Neuronal stem cell (in vitro differentiated cells): ENCODE measurements at regions not wholly inside any gene's neighbourhood (a gene's known extent, or its start where the extent isn't known, plus 50 kb on each side); places are given as distances from the start of the nearest gene placed in this dataset.
"Not testable (repeated sequence)": the region's sequence is repeated elsewhere in the genome, so short reads cannot be mapped to it uniquely, and the experiment has no call there.

Source experiments
- DNase-seq: peaks from one replicate; pipeline ENCODE4 v3.0.0-alpha.2; 2013; ENCODE audit warnings: low spot score
- H2AFZ ChIP-seq: one replicate; pipeline ENCODE4 v1.6.1; 2013; ENCODE audit warnings: mild to moderate bottlenecking, low read length, inconsistent platforms
- H2AK5ac ChIP-seq: 2 replicates; pipeline ENCODE4 v1.6.1; 2013; ENCODE audit warnings: low read depth, mild to moderate bottlenecking, inconsistent platforms, low read length, moderate library complexity, mixed read lengths
- H2BK120ac ChIP-seq: 2 replicates; pipeline ENCODE4 v1.6.1; 2013; ENCODE audit warnings: low read depth, mild to moderate bottlenecking, inconsistent platforms, low read length, moderate library complexity, mixed read lengths
- H2BK12ac ChIP-seq: one replicate; pipeline ENCODE4 v1.6.1; 2013; ENCODE audit warnings: low read length, inconsistent platforms
- H2BK15ac ChIP-seq: 2 replicates; pipeline ENCODE4 v1.6.1; 2013; ENCODE audit warnings: mild to moderate bottlenecking, low read length, inconsistent platforms, mixed read lengths
- H2BK5ac ChIP-seq: one replicate; pipeline ENCODE4 v1.6.1; 2013; ENCODE audit warnings: inconsistent platforms, mild to moderate bottlenecking, low read length, moderate library complexity
- H3K14ac ChIP-seq: one replicate; pipeline ENCODE4 v1.6.1; 2013; ENCODE audit warnings: low read length, inconsistent platforms
- H3K18ac ChIP-seq: 2 replicates; pipeline ENCODE4 v1.6.1; 2013; ENCODE audit warnings: low read length, inconsistent platforms
- H3K23ac ChIP-seq: 2 replicates; pipeline ENCODE4 v1.6.1; 2013; ENCODE audit warnings: low read depth, mild to moderate bottlenecking, mixed read lengths, low read length, inconsistent platforms; ENCODE audit not compliant: poor library complexity
- H3K27ac ChIP-seq: replicated peaks from 3 replicates; pipeline ENCODE4 v1.5.1; 2013; ENCODE audit warnings: low read length, inconsistent platforms
- H3K27me3 ChIP-seq, 3 experiments: 2 replicates each; pipeline ENCODE4 v1.6.1; 2013; ENCODE audit warnings: low read length in 3 of 3, mild to moderate bottlenecking in 2 of 3, inconsistent platforms in 1 of 3, low read depth in 1 of 3, mixed read lengths in 1 of 3, moderate library complexity in 1 of 3; ENCODE audit not compliant: control insufficient read depth in 3 of 3, insufficient read depth in 3 of 3
- H3K36me3 ChIP-seq, 2 donors: replicated peaks in 1 of 2; 2 replicates each; pipeline ENCODE4 v1.6.1; 2013; ENCODE audit warnings: low read length in 2 of 2; ENCODE audit not compliant: control insufficient read depth in 2 of 2, insufficient read depth in 2 of 2
- H3K4ac ChIP-seq: 2 replicates; pipeline ENCODE4 v1.6.1; 2013; ENCODE audit warnings: inconsistent platforms, mild to moderate bottlenecking, low read length, moderate library complexity
- H3K4me1 ChIP-seq, 2 donors: 1 replicate in 1 of 2; 2 replicates in 1 of 2; pipeline ENCODE4 v1.6.1; 2013; ENCODE audit warnings: low read length in 2 of 2, low read depth in 1 of 2; ENCODE audit not compliant: control insufficient read depth in 2 of 2, insufficient read depth in 1 of 2
- H3K4me2 ChIP-seq: one replicate; pipeline ENCODE4 v1.6.1; 2013; ENCODE audit warnings: mild to moderate bottlenecking, low read length, inconsistent platforms; ENCODE audit not compliant: insufficient read depth, poor library complexity, severe bottlenecking
- H3K4me3 ChIP-seq, 2 donors: 2 replicates each; pipeline ENCODE4 v1.5.1; 2013; ENCODE audit warnings: low read length in 2 of 2, mild to moderate bottlenecking in 2 of 2, inconsistent platforms in 1 of 2, moderate library complexity in 1 of 2
- H3K79me1 ChIP-seq: one replicate; pipeline ENCODE4 v1.6.1; 2013; ENCODE audit warnings: low read depth, mild to moderate bottlenecking, inconsistent platforms, low read length, moderate library complexity
- H3K9ac ChIP-seq: one replicate; pipeline ENCODE4 v1.6.1; 2013; ENCODE audit warnings: mild to moderate bottlenecking, low read depth, low read length, inconsistent platforms; ENCODE audit not compliant: poor library complexity
- H3K9me3 ChIP-seq, 2 donors: replicated peaks in 1 of 2; 2 replicates each; pipeline versions ENCODE3 to v1.6.1; 2013; ENCODE audit warnings: low read length in 2 of 2, mild to moderate bottlenecking in 2 of 2, inconsistent platforms in 1 of 2, low read depth in 1 of 2, mixed read lengths in 1 of 2, moderate library complexity in 1 of 2; ENCODE audit not compliant: control insufficient read depth in 2 of 2, insufficient read depth in 1 of 2
- H4K8ac ChIP-seq: one replicate; pipeline ENCODE4 v1.6.1; 2013; ENCODE audit warnings: low read depth, mild to moderate bottlenecking, inconsistent platforms, low read length, moderate library complexity
- H4K91ac ChIP-seq: one replicate; pipeline ENCODE4 v1.6.1; 2013; ENCODE audit warnings: low read length, low read depth, mild to moderate bottlenecking, inconsistent platforms; ENCODE audit not compliant: poor library complexity
- WGBS, 2 donors: extraction: QIAGEN DNeasy Blood & Tissue Kit; methylation state at CpG; one replicate each; pipeline ENCODE4 v1.1.7; 2013; ENCODE audit warnings: missing lambda C conversion rate in 2 of 2, mixed read lengths in 1 of 2; ENCODE audit not compliant: insufficient read length in 2 of 2, insufficient replicate concordance in 1 of 2; ENCODE audit errors: extremely low coverage in 2 of 2; 5-methylcytosine and 5-hydroxymethylcytosine counted together

GRCh38 chr6:137808191-137808590, 58.9 kb upstream of the TNFAIP3 start:
- H2BK5ac ChIP-seq, result no peak overlapping the region
- no peak overlapping the region for H2AFZ ChIP-seq
- H2BK15ac ChIP-seq, result no peak overlapping the region
- no peak overlapping the region for H3K27ac ChIP-seq
- no peak overlapping the region for H3K23ac ChIP-seq
- H3K9me3 ChIP-seq, result no peaks in the 10 kb centered on the region
- no peaks in the 10 kb centered on the region for H3K27me3 ChIP-seq
- no peak overlapping the region for H3K4me3 ChIP-seq
- no peaks in the 10 kb centered on the region for H3K36me3 ChIP-seq
- no peaks in the 10 kb centered on the region for H3K79me1 ChIP-seq
- H3K18ac ChIP-seq, result no peak overlapping the region
- H3K4ac ChIP-seq, result no peak overlapping the region
- H3K9ac ChIP-seq, result no peak overlapping the region
- H3K4me2 ChIP-seq, result no peak overlapping the region
- no peak overlapping the region for H2BK12ac ChIP-seq
- no peak overlapping the region for H4K8ac ChIP-seq
- H3K14ac ChIP-seq, result no peak overlapping the region
- H3K4me1 ChIP-seq, result peaks cover 4 to 5% of the 10 kb centered on the region in 2 donors
- no peak overlapping the region for H4K91ac ChIP-seq
- no peak overlapping the region for H2BK120ac ChIP-seq
- DNase-seq, result no peak
- no peak overlapping the region for H2AK5ac ChIP-seq

- Histone ChIP-seq H3K18ac (no peak overlapping the region), H3K9ac (no peak overlapping the region), H2AFZ (no peak overlapping the region), H2BK120ac (no peak overlapping the region), H3K4me2 (no peak overlapping the region), H2BK15ac (no peak overlapping the region), H3K27me3 (no peaks in the 10 kb centered on the region), H3K4me1 (peaks cover 4 to 5% of the 10 kb centered on the region in 2 donors), H3K27ac (no peak overlapping the region), H2BK12ac (no peak overlapping the region), H3K36me3 (no peaks in the 10 kb centered on the region), H4K8ac (no peak overlapping the region), H3K9me3 (no peaks in the 10 kb centered on the region), H2BK5ac (no peak overlapping the region), H3K14ac (no peak overlapping the region), H2AK5ac (no peak overlapping the region), H3K4ac (no peak overlapping the region), H3K4me3 (no peak overlapping the region), H4K91ac (no peak overlapping the region), H3K23ac (no peak overlapping the region), H3K79me1 (no peaks in the 10 kb centered on the region)
- no peak for DNase-seq
- WGBS, 2 donors, result no CpG with 5 or more reads among the region's 7 CpGs
These were observed 58.2 kb upstream of the TNFAIP3 start for GRCh38 chr6:137808836-137809315.

DNA sequence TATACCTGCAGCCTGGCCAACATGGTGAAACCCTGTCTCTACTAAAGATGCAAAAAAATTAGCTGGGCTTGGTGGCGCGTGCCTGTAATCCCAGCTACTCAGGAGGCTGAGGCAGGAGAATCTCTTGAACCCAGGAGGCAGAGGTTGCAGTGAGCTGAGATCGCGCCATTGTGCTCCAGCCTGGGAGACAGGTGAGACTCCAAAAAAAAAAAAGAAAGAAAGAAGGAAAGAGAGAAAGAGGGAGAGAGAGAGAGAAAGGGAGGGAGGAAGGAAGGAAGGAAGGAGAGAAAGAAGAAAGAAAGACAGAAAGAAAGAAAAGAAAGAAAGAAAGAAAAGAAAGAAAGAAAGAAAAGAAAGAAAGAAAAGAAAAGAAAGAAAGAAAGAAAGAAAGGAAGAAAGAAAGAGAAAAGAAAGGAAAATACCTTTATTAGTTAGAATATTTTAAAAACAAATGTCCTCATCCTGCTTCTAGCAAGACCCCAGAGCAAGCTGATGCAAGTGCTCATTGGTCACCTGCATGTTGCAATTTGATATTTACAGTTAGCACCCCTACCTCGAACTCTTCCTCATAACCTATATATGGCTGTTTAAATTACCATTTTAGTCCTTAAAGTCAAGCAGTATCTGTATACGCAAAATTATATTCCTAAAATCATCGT, 57.0 kb upstream of the TNFAIP3 start:
- not testable (repeated sequence) for H3K4ac ChIP-seq, H3K14ac ChIP-seq, H3K79me1 ChIP-seq, H3K9ac ChIP-seq, H3K18ac ChIP-seq, H3K27me3 ChIP-seq, H3K36me3 ChIP-seq, H2AFZ ChIP-seq, H2AK5ac ChIP-seq, H2BK5ac ChIP-seq, H2BK120ac ChIP-seq, H3K4me2 ChIP-seq, H2BK12ac ChIP-seq, H4K8ac ChIP-seq, H2BK15ac ChIP-seq, H3K4me3 ChIP-seq, H3K27ac ChIP-seq, DNase-seq, H3K23ac ChIP-seq, H4K91ac ChIP-seq, H3K9me3 ChIP-seq, H3K4me1 ChIP-seq
- WGBS, 2 donors, result no CpG with 5 or more reads among the region's 7 CpGs

DNA sequence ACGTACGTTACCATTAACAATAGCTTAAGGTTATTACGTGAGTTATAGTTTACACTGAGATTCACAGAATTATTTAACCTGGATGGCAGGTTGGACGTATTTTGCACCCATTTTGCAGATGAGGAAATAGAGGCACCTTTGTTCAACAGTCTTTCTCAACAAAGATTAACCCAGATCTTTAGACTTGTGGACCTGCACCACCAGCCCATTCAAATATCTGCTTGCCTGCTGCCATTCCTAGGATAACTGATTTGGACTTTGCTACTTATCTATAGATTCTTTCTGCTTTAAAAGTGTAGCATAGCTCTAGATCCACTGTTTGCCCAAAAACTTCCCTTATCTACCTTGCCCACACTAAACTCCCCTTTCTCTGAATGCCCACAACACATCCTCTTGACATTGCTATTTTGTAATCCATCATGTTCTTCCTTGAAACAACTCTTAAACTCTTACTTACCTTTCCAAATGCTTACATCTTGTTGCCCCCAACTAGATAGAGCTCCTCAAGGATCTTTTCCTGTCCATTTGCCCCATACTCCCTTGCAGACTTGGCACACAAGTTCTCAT, 56.4 kb upstream of the TNFAIP3 start:
- Histone ChIP-seq H3K4me2 (no peak overlapping the region), H4K91ac (no peak overlapping the region), H3K9ac (no peak overlapping the region), H3K4me3 (no peak overlapping the region), H2BK15ac (no peak overlapping the region), H2BK12ac (no peak overlapping the region), H2AK5ac (no peak overlapping the region), H3K79me1 (no peaks in the 10 kb centered on the region), H3K14ac (no peak overlapping the region), H3K4me1 (peaks cover 4 to 5% of the 10 kb centered on the region in 2 donors), H2BK5ac (no peak overlapping the region), H3K36me3 (no peaks in the 10 kb centered on the region), H3K9me3 (no peaks in the 10 kb centered on the region), H3K27me3 (no peaks in the 10 kb centered on the region), H3K18ac (no peak overlapping the region), H2BK120ac (no peak overlapping the region), H3K4ac (no peak overlapping the region), H3K27ac (no peak overlapping the region), H4K8ac (no peak overlapping the region), H2AFZ (peak overlapping the region; percentile 77), H3K23ac (no peak overlapping the region)
- WGBS, 2 donors, result no CpG with 5 or more reads among the region's 4 CpGs
- no peak for DNase-seq
